Liver (tissue), 8 donors: ENCODE measurements at regions not wholly inside any gene's neighbourhood (a gene's known extent, or its start where the extent isn't known, plus 50 kb on each side); places are given as distances from the start of the nearest gene placed in this dataset.

Experiments
- DNase-seq: peaks from one replicate; pipeline ENCODE4 v3.0.0-alpha.2; 2017; ENCODE audit warnings: low spot score
- H3K27ac ChIP-seq, 2 donors: one replicate each; pipeline ENCODE4 v1.7.0; 2013; ENCODE audit warnings: inconsistent platforms in 2 of 2, low read length in 2 of 2, control low read depth in 1 of 2, low read depth in 1 of 2, mild to moderate bottlenecking in 1 of 2
- H3K27me3 ChIP-seq, 4 donors: one replicate each; pipeline versions ENCODE4 v1.6.1 to v1.7.0; 2013; ENCODE audit warnings: low read length in 3 of 4, inconsistent platforms in 1 of 4, mild to moderate bottlenecking in 1 of 4, moderate library complexity in 1 of 4; ENCODE audit not compliant: control insufficient read depth in 4 of 4, insufficient read depth in 4 of 4
- H3K36me3 ChIP-seq, 4 donors: one replicate each; pipeline versions ENCODE4 v1.6.1 to v1.7.0; 2013; ENCODE audit warnings: low read length in 3 of 4, mild to moderate bottlenecking in 3 of 4, low read depth in 1 of 4, moderate library complexity in 1 of 4; ENCODE audit not compliant: control insufficient read depth in 4 of 4, insufficient read depth in 3 of 4
- H3K4me1 ChIP-seq, 4 donors: one replicate each; pipeline versions ENCODE4 v1.6.1 to v1.7.0; 2013; ENCODE audit warnings: low read length in 3 of 4, mild to moderate bottlenecking in 3 of 4, moderate library complexity in 1 of 4; ENCODE audit not compliant: control insufficient read depth in 4 of 4, insufficient read depth in 4 of 4
- H3K4me3 ChIP-seq, 3 donors: one replicate each; pipeline versions ENCODE4 v1.6.1 to v1.7.0; 2013; ENCODE audit warnings: low read length in 3 of 3, control low read depth in 1 of 3, low read depth in 1 of 3, mild to moderate bottlenecking in 1 of 3
- H3K9ac ChIP-seq, 2 donors: one replicate each; pipeline ENCODE4 v1.7.0; 2013; ENCODE audit warnings: low read length in 2 of 2, mild to moderate bottlenecking in 2 of 2, moderate library complexity in 2 of 2, control low read depth in 1 of 2, low read depth in 1 of 2
- H3K9me3 ChIP-seq, 4 donors: one replicate each; pipeline versions ENCODE4 v1.6.1 to v1.7.0; 2013; ENCODE audit warnings: low read length in 3 of 4; ENCODE audit not compliant: control insufficient read depth in 4 of 4
- ATF3 ChIP-seq: IDR thresholded peaks from 2 replicates; pipeline ENCODE4 v1.6.1; 2016; ENCODE audit warnings: antibody characterized with exemption
- CTCF ChIP-seq: fragments of 150-350 bp; IDR thresholded peaks from 2 replicates; pipeline ENCODE4 v1.5.1; 2017; ENCODE audit warnings: improper control_type of control experiment, low read depth, low read length; ENCODE audit not compliant: missing input control
- EGR1 ChIP-seq, 2 donors: IDR thresholded peaks; 2 replicates each; pipeline ENCODE4 v1.6.1; 2016 to 2018; ENCODE audit warnings: antibody characterized with exemption in 2 of 2, low read depth in 2 of 2
- FOXA1 ChIP-seq: IDR thresholded peaks from 2 replicates; pipeline ENCODE4 v1.6.1; 2016; ENCODE audit warnings: antibody characterized with exemption
- FOXA2 ChIP-seq: IDR thresholded peaks from 2 replicates; pipeline ENCODE4 v1.6.1; 2016; ENCODE audit warnings: antibody characterized with exemption
- HNF4A ChIP-seq, 2 donors: conservative IDR thresholded peaks; 2 replicates each; pipeline ENCODE4 v1.6.1; 2016; ENCODE audit warnings: antibody characterized with exemption in 2 of 2, mild to moderate bottlenecking in 2 of 2
- JUND ChIP-seq, 2 donors: IDR thresholded peaks; 2 replicates each; pipeline ENCODE4 v1.6.1; 2016; ENCODE audit warnings: antibody characterized with exemption in 2 of 2
- MAX ChIP-seq: IDR thresholded peaks from 2 replicates; pipeline ENCODE4 v1.6.1; 2016; ENCODE audit warnings: antibody characterized with exemption
- NR2F2 ChIP-seq: IDR thresholded peaks from 2 replicates; pipeline ENCODE4 v1.6.1; 2016; ENCODE audit warnings: antibody characterized with exemption
- RAD21 ChIP-seq, 2 donors: IDR thresholded peaks; 2 replicates each; pipeline ENCODE4 v1.6.1; 2016; ENCODE audit warnings: antibody characterized with exemption in 2 of 2, mild to moderate bottlenecking in 2 of 2
- REST ChIP-seq: IDR thresholded peaks from 2 replicates; pipeline ENCODE4 v1.6.1; 2016; ENCODE audit warnings: antibody characterized with exemption, mild to moderate bottlenecking
- RXRA ChIP-seq, 2 donors: IDR thresholded peaks; 2 replicates each; pipeline ENCODE4 v1.6.1; 2017 to 2018; ENCODE audit warnings: antibody characterized with exemption in 2 of 2, mild to moderate bottlenecking in 1 of 2
- SP1 ChIP-seq: IDR thresholded peaks from 2 replicates; pipeline ENCODE4 v1.6.1; 2018; ENCODE audit warnings: antibody characterized with exemption, mild to moderate bottlenecking
- TAF1 ChIP-seq: conservative IDR thresholded peaks from 2 replicates; pipeline ENCODE4 v1.6.1; 2016; ENCODE audit warnings: antibody characterized with exemption, mild to moderate bottlenecking
- YY1 ChIP-seq: IDR thresholded peaks from 2 replicates; pipeline ENCODE4 v1.6.1; 2016; ENCODE audit warnings: antibody characterized with exemption, mild to moderate bottlenecking
- ZBTB33 ChIP-seq: IDR thresholded peaks from 2 replicates; pipeline ENCODE4 v1.6.1; 2016; ENCODE audit warnings: antibody characterized with exemption
- WGBS: extraction: QIAGEN DNeasy Blood & Tissue Kit; methylation state at CpG from one replicate; pipeline ENCODE4 v1.1.7; 2013; 5-methylcytosine and 5-hydroxymethylcytosine counted together
- donor health status: healthy.
- donor health status: healthy.
- donor health status: healthy.
- donor health status: healthy.
- donor health status: healthy.

- TF ChIP-seq FOXA2 (no peak), MAX (no peak), ATF3 (no peak), ZBTB33 (no peak), YY1 (no peak), RXRA (IDR thresholded peaks at IDR 0.05) (no peak), CTCF (no peak), JUND (IDR thresholded peaks at IDR 0.05) (no peak), REST (no peak), NR2F2 (no peak), HNF4A (conservative IDR thresholded peaks at IDR 0.05) (no peak)
- Histone ChIP-seq H3K36me3 (no peaks in the 10 kb centered on the region), H3K4me1 (no peaks in the 10 kb centered on the region), H3K9me3 (no peaks in the 10 kb centered on the region), H3K9ac (no peak overlapping the region), H3K27me3 (no peaks in the 10 kb centered on the region), H3K4me3 (no peak overlapping the region), H3K27ac (no peak overlapping the region)
- DNase-seq, result no peak
- 95% methylated on average over 4 of the region's 4 CpGs for WGBS
Observed at GRCh38 chrX:16480049-16480448, 169.9 kb upstream of the S100G start.

- no peak for DNase-seq
- Histone ChIP-seq H3K4me1 (no peaks in the 10 kb centered on the region), H3K27me3 (peaks cover 0 to under 1% (median 0%) of the 10 kb centered on the region in 4 donors), H3K9me3 (no peaks in the 10 kb centered on the region), H3K36me3 (no peaks in the 10 kb centered on the region), H3K27ac (no peak overlapping the region), H3K9ac (no peak overlapping the region), H3K4me3 (no peak overlapping the region)
- TF ChIP-seq RXRA (IDR thresholded peaks at IDR 0.05), result no peak
- TF ChIP-seq EGR1 (IDR thresholded peaks at IDR 0.05; ENCODE audit: low read depth in 2 of 2), result no peak
- TF ChIP-seq REST, result no peak
- TF ChIP-seq YY1, result no peak
- no peak for TF ChIP-seq FOXA1
- TF ChIP-seq ZBTB33, result no peak
- no peak for TF ChIP-seq FOXA2
- TF ChIP-seq MAX, result no peak
- no peak for TF ChIP-seq TAF1
- no peak for TF ChIP-seq ATF3
- no peak for TF ChIP-seq SP1
- TF ChIP-seq RAD21 (IDR thresholded peaks at IDR 0.05), result no peak
- TF ChIP-seq JUND (IDR thresholded peaks at IDR 0.05), result no peak
Observed at GRCh38 chrX:16484338-16484737, 165.6 kb upstream of the S100G start.
